D721Med (cell line): ENCODE measurements at regions not wholly inside any gene's neighbourhood (a gene's known extent, or its start where the extent isn't known, plus 50 kb on each side); places are given as distances from the start of the nearest gene placed in this dataset.
"Not testable (repeated sequence)": the region's sequence is repeated elsewhere in the genome, so short reads cannot be mapped to it uniquely, and the experiment has no call there.

Source experiments
- DNase-seq: peaks from one replicate; pipeline ENCODE4 v3.0.0; 2011; ENCODE audit warnings: low spot score; ENCODE audit not compliant: insufficient read length
- FAIRE-seq: peaks from 2 replicates; lab custom pipeline; 2011; peaks lifted over from hg19 to GRCh38; lab: Jason Lieb, UNC
- TF ChIP-seq, protein P1 (sequence below): IDR thresholded peaks from 2 replicates; pipeline ENCODE4 v1.5.1; 2012; ENCODE audit warnings: mild to moderate bottlenecking, control low read depth; ENCODE audit not compliant: insufficient read depth; ENCODE audit errors: missing control alignments

DNA sequence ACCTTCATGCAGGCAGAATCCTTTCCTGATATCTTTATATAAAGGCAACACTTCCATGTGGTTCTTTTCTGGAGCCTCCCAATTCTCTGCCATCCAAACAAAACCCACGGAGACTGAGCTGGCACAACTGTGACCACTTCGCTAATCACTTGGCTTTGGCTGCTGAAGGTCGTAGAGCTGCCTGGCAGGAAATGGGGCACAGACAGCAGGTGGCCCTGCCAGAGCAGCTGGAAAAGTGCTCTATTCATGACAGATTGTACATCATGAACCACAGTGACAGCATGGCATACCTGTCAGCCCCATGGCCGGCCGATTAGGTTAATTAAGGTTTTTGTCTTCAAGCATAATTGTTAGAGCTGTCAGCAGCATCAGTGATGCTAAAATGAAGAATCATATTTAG is 141.9 kb upstream of the ANKRD55 start:
- TF ChIP-seq, protein P1, sequence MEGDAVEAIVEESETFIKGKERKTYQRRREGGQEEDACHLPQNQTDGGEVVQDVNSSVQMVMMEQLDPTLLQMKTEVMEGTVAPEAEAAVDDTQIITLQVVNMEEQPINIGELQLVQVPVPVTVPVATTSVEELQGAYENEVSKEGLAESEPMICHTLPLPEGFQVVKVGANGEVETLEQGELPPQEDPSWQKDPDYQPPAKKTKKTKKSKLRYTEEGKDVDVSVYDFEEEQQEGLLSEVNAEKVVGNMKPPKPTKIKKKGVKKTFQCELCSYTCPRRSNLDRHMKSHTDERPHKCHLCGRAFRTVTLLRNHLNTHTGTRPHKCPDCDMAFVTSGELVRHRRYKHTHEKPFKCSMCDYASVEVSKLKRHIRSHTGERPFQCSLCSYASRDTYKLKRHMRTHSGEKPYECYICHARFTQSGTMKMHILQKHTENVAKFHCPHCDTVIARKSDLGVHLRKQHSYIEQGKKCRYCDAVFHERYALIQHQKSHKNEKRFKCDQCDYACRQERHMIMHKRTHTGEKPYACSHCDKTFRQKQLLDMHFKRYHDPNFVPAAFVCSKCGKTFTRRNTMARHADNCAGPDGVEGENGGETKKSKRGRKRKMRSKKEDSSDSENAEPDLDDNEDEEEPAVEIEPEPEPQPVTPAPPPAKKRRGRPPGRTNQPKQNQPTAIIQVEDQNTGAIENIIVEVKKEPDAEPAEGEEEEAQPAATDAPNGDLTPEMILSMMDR = no peak
- no peak for DNase-seq
- no peak for FAIRE-seq

DNA sequence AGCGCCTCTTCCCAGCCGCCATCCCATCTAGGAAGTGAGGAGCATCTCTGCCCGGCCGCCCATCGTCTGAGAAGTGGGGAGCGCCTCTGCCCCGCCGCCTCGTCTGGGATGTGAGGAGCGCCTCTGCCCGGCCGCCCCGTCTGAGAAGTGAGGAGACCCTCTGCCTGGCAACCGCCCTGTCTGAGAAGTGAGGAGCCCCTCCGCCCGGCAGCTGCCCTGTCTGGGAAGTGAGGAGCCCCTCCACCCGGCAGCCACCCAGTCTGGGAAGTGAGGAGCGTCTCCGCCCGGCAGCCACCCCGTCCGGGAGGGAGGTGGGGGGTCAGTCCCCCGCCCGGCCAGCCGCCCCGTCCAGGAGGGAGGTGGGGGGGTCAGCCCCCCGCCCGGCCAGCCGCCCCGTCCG is 139.4 kb upstream of the ANKRD55 start:
- not testable (repeated sequence) for FAIRE-seq, DNase-seq

DNA sequence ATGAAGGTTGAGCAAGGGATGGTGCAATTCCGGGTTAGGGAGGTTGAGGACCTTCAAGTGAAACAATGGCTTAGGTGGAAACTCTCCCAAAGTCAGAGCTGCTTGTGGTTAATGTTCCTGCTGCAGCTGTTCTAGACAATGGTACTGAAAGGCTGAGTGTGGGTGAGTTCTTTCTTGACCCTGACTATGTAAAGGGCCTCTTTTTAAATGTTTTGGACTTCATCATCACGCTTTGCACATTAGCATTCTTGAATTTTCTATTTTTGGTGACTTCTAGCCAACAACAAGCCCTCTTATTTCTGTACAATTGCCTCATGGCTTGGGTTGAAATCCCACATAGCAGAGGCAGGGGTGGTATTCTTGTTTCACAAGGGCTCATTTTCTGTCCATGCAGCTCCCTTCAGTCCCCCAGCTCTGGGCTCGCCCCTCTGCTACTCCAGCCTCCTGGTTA is 136.3 kb upstream of the ANKRD55 start:
- DNase-seq = no peak
- FAIRE-seq = no peak
- TF ChIP-seq, protein P1 = no peak

DNA sequence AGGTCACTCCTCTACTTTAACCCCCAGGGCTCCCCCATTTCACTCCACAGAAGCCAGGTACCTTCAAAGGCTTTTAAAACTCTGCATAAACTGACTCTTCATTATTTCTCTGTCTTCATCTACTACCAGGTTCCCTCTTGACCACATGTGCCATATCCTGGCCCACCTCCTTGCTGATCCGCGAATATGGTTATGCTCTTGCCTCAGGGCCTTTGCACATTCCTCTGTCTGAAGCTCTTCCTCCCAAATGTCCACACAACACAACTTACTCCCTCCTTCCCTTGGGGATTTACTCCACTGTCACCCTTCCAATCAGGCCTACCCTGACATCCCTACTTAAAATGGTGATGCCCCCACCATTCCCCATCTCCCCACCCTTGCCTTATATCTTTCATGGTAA is 134.6 kb upstream of the ANKRD55 start:
- TF ChIP-seq, protein P1 = no peak
- no peak for FAIRE-seq
- DNase-seq = no peak

DNA sequence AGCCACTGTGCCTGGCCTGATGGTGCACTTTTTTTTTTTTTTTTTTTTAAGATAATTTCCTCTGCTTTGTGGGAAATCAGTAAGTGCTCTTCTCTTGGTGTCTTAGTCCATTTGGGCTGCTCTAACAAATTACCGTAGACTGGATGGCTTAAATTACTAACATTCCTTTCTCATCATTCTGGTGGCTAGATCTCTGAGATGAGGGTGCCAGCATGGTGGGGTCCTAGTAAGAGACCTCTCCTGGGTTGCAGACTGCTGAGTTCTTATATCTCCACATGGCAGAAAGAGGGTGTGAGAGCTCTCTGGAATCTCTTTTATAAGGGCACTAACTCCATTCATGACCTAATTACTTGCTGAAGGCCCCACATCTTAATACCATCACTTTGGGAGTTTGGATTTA is 133.9 kb upstream of the ANKRD55 start:
- DNase-seq = no peak
- TF ChIP-seq, protein P1 = no peak
- FAIRE-seq = no peak

DNA sequence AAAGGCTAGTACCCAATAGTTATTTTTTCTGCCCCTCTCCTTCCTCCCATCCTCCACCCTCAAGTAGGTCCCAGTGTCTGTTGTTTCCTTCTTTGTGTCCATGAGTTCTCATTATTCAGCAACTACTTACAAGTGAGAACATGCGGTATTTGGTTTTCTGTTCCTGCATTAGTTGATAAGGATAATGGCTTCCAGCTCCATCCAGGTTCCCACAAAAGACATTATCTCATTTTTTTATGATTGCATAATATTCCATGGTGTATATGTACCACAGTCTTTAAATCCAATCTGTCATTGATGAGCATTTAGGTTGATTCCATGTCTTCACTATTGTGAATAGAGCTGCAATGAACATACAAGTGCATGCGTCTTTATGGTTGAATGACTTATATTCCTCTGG is 128.3 kb upstream of the ANKRD55 start:
- TF ChIP-seq, protein P1 = no peak
- FAIRE-seq (peak; percentile 58), DNase-seq (no peak)

DNA sequence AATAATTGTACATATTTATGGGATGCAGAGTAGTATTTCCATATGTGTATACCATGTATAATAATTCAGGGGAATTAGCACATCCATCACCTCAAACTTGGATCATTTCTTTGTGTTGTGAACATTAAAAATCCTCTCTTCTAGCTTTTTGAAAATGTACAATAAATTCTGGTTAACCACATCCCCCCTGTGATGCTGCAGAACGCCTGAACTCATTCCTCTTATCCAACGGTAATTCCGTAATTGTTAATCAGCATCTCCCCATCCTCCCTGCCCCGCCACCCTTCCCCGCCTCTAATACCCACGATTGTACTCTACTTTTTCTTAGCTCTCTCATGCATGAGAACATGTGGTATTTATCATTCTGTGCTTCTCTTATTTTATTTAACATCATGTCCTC is 127.7 kb upstream of the ANKRD55 start:
- FAIRE-seq (no peak), DNase-seq (no peak)
- TF ChIP-seq, protein P1 = no peak
